MM.1S (cell line): ENCODE measurements at regions not wholly inside any gene's neighbourhood (a gene's known extent, or its start where the extent isn't known, plus 50 kb on each side); places are given as distances from the start of the nearest gene placed in this dataset.

Experiments used
- CTCF ChIP-seq: fragments of 300-600 bp; sonication (generic); IDR thresholded peaks from 2 replicates; pipeline ENCODE4 v1.5.1; 2016; ENCODE audit warnings: antibody characterized with exemption, low read length, mixed read lengths
- EZH2 ChIP-seq: fragments of 300-600 bp; sonication (generic); optimal IDR thresholded peaks from 2 replicates; pipeline ENCODE3; 2017; ENCODE audit warnings: low read depth, mild to moderate bottlenecking, antibody characterized with exemption, low read length, mixed read lengths
- EZH2phosphoT487 ChIP-seq: fragments of 300-600 bp; sonication (generic); IDR thresholded peaks from 2 replicates; pipeline ENCODE4 v1.6.1; 2018; ENCODE audit warnings: antibody characterized with exemption, low read length

- TF ChIP-seq CTCF (no peak), EZH2 (no peak), EZH2phosphoT487 (no peak)
Measured at GRCh38 chr22:44554411-44554810, 56.4 kb upstream of the RTL6 start.
